PC-9 (cell line): ENCODE measurements at regions not wholly inside any gene's neighbourhood (a gene's known extent, or its start where the extent isn't known, plus 50 kb on each side); places are given as distances from the start of the nearest gene placed in this dataset.

Experiments
- CTCF ChIP-seq: fragments of 200-600 bp; sonication (generic); conservative IDR thresholded peaks from 2 replicates; pipeline ENCODE4 v1.6.1; 2017; ENCODE audit warnings: mixed run types, antibody characterized with exemption, mild to moderate bottlenecking, moderate library complexity
- EZH2 ChIP-seq: fragments of 200-600 bp; sonication (generic); IDR thresholded peaks from 2 replicates; pipeline ENCODE4 v1.8.0; 2017; ENCODE audit warnings: antibody characterized with exemption, low read depth

DNA sequence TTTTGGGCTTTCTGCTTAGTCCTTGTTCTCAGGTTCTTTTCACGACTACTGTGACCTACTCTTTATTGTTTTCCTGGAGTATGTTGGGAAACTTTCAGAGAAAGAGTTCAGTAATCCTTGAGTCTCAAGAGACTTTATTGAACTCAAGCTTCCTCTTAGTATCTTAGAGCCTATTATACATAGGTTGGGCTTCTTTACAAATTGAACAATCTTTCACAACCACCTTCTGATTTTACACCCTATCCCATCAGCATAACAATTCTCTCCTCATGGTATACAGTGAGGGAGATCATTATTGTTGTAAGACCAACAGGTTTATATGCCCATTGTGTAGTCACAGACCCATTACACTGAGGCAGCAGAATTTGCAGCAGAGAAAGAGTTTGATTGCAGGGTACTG, 193.2 kb upstream of the IGF1 start:
- no peak for TF ChIP-seq CTCF
- no peak for TF ChIP-seq EZH2
